HepG2 (cell line): ENCODE measurements at regions not wholly inside any gene's neighbourhood (a gene's known extent, or its start where the extent isn't known, plus 50 kb on each side); places are given as distances from the start of the nearest gene placed in this dataset.

Source experiments
- ATAC-seq: fragments of 200-7000 bp; cut with Tn5 transposase; 3 replicates; pipeline ENCODE4 v1.9.1; 2020; ENCODE audit warnings: mild to moderate bottlenecking, moderate library complexity
- BruUV-seq: library from RNA; stranded (reverse); fragments of 400-500 nt; replicated peaks from 2 replicates; lab custom pipeline; 2021; lab: Mats Ljungman, UMichigan
- CTCF ChIA-PET: fragments of 300-600 bp; formaldehyde crosslinking; extraction: SDS; loops from one replicate; lab custom pipeline; 2021; ENCODE audit warnings: low total read pairs, inconsistent platforms, low intra/inter-chr PET ratio; lab: Yijun Ruan, JAX
- POLR2A ChIA-PET: fragments of 350-600 bp; sonication (Branson Sonifier 250); formaldehyde crosslinking; loops from one replicate; lab custom pipeline; 2020; ENCODE audit warnings: antibody characterized with exemption, inconsistent platforms; lab: Yijun Ruan, JAX
- DNase-seq: peaks from one replicate; pipeline ENCODE4 v3.0.0-alpha.2; 2015; ENCODE audit warnings: low spot score
- FAIRE-seq: peaks from 3 replicates; lab custom pipeline; 2011; peaks lifted over from hg19 to GRCh38; lab: Jason Lieb, UNC
- H2AFZ ChIP-seq: one replicate; pipeline ENCODE4 v1.6.1; 2011; ENCODE audit warnings: low read length, inconsistent platforms
- H3K27ac ChIP-seq: fragments of 300-600 bp; 3 replicates; pipeline ENCODE4 v1.8.0; 2011; ENCODE audit warnings: mixed run types, mild to moderate bottlenecking, mixed read lengths, low read length, inconsistent platforms; ENCODE audit not compliant: insufficient read depth; ENCODE audit errors: extremely low read length
- H3K27me3 ChIP-seq, 2 experiments: fragments of 200-600 bp in 1 of 2; 2 replicates in 1 of 2; 3 replicates in 1 of 2; pipeline versions ENCODE4 v1.6.0 to v1.8.0; 2011; ENCODE audit warnings: low read length in 2 of 2, mild to moderate bottlenecking in 2 of 2, moderate library complexity in 2 of 2, inconsistent platforms in 1 of 2; ENCODE audit not compliant: insufficient read depth in 2 of 2, control insufficient read depth in 1 of 2
- H3K36me3 ChIP-seq, 2 experiments: fragments of 200-600 bp in 1 of 2; replicated peaks in 1 of 2; 2 replicates in 1 of 2; 3 replicates in 1 of 2; pipeline versions ENCODE4 v1.5.1 to v1.8.0; 2011; ENCODE audit warnings: low read length in 2 of 2, inconsistent platforms in 1 of 2; ENCODE audit not compliant: insufficient read depth in 2 of 2, control insufficient read depth in 1 of 2
- H3K4me1 ChIP-seq: 2 replicates; pipeline ENCODE4 v1.5.1; 2012; ENCODE audit warnings: low read length, inconsistent platforms; ENCODE audit not compliant: insufficient read depth
- H3K4me2 ChIP-seq: 2 replicates; pipeline ENCODE4 v1.6.0; 2011; ENCODE audit warnings: low read depth, low read length, inconsistent platforms
- H3K4me3 ChIP-seq, 3 experiments: fragments of 200-600 bp in 1 of 3; sonication (generic), shearing (Covaris generic) in 1 of 3; replicated peaks in 1 of 3; 2 replicates each; pipeline ENCODE4 v1.5.1; 2011 to 2016; ENCODE audit warnings: low read length in 3 of 3, inconsistent platforms in 2 of 3, low read depth in 2 of 3, mild to moderate bottlenecking in 2 of 3, control low read depth in 1 of 3, mixed read lengths in 1 of 3; ENCODE audit not compliant: insufficient read depth in 1 of 3
- H3K79me2 ChIP-seq: one replicate; pipeline ENCODE4 v1.6.1; 2011; ENCODE audit warnings: low read length, inconsistent platforms; ENCODE audit not compliant: insufficient read depth
- H3K9ac ChIP-seq: 2 replicates; pipeline ENCODE4 v1.6.0; 2011; ENCODE audit warnings: mild to moderate bottlenecking, low read depth, low read length, inconsistent platforms; ENCODE audit not compliant: insufficient read depth
- H3K9me3 ChIP-seq: 2 replicates; pipeline ENCODE4 v1.5.1; 2012; ENCODE audit warnings: mild to moderate bottlenecking, low read length
- H4K20me1 ChIP-seq: 2 replicates; pipeline ENCODE4 v1.6.0; 2011; ENCODE audit warnings: inconsistent platforms, mild to moderate bottlenecking, low read length, moderate library complexity; ENCODE audit not compliant: insufficient read depth
- ATM ChIP-seq: fragments of 450-650 bp; IDR thresholded peaks from 2 replicates; pipeline ENCODE4 v1.7.1; 2017; ENCODE audit warnings: mild to moderate bottlenecking, borderline replicate concordance
- FOXK2 ChIP-seq: fragments of 450-650 bp; IDR thresholded peaks from 2 replicates; pipeline ENCODE4 v1.6.1; 2016
- HOXD1 ChIP-seq: sonication (generic); formaldehyde crosslinking; IDR thresholded peaks from 2 replicates; pipeline ENCODE4 v1.5.0; 2020; ENCODE audit warnings: missing genetic modification reagents
- JARID2 ChIP-seq: sonication (generic); formaldehyde crosslinking; IDR thresholded peaks from 2 replicates; pipeline ENCODE4 v1.8.1; 2023; ENCODE audit warnings: missing genetic modification reagents, inconsistent platforms; ENCODE audit not compliant: insufficient replicate concordance
- MED13 ChIP-seq: sonication (generic); formaldehyde crosslinking; IDR thresholded peaks from 2 replicates; pipeline ENCODE4 v1.5.0; 2020; ENCODE audit warnings: missing genetic modification reagents
- MEIS2 ChIP-seq: sonication (generic); formaldehyde crosslinking; IDR thresholded peaks from 2 replicates; pipeline ENCODE4 v1.9.0; 2021; ENCODE audit warnings: mild to moderate bottlenecking, missing genetic modification reagents
- NFE2L1 ChIP-seq: sonication (generic); formaldehyde crosslinking; IDR thresholded peaks from 2 replicates; pipeline ENCODE4 v1.4.0; 2020; ENCODE audit warnings: missing genetic modification reagents, mild to moderate bottlenecking, borderline replicate concordance
- U2AF1 ChIP-seq: fragments of 200-400 bp; formaldehyde crosslinking; optimal IDR thresholded peaks from 2 replicates; pipeline ENCODE3; 2017; ENCODE audit warnings: mild to moderate bottlenecking, low read depth, low read length
- YEATS2 ChIP-seq: sonication (generic); formaldehyde crosslinking; IDR thresholded peaks from 2 replicates; pipeline ENCODE4 v1.4.0; 2020; ENCODE audit warnings: missing genetic modification reagents, borderline replicate concordance
- ZFP36 ChIP-seq: fragments of 150-350 bp; IDR thresholded peaks from 2 replicates; pipeline ENCODE4 v1.6.1; 2018; ENCODE audit warnings: borderline replicate concordance, low read length, low read depth; ENCODE audit not compliant: partially characterized antibody
- ZFYVE20 ChIP-seq: sonication (generic); formaldehyde crosslinking; IDR thresholded peaks from 2 replicates; pipeline ENCODE4 v1.8.0; 2023; ENCODE audit warnings: low read depth, mild to moderate bottlenecking, moderate library complexity, missing genetic modification reagents, borderline replicate concordance
- ZKSCAN1 ChIP-seq: fragments of 150-350 bp; IDR thresholded peaks from 2 replicates; pipeline ENCODE4 v1.6.1; 2014; ENCODE audit warnings: low read length
- ZNF12 ChIP-seq: sonication (generic); formaldehyde crosslinking; IDR thresholded peaks from 2 replicates; pipeline ENCODE4 v1.5.0; 2020; ENCODE audit warnings: missing genetic modification reagents
- ZNF331 ChIP-seq: sonication (generic); formaldehyde crosslinking; IDR thresholded peaks from 2 replicates; pipeline ENCODE4 v1.4.0; 2020; ENCODE audit warnings: missing genetic modification reagents
- ZNF614 ChIP-seq: IDR thresholded peaks from 2 replicates; pipeline ENCODE4 v1.6.1; 2018; ENCODE audit warnings: missing biosample characterization, missing genetic modification reagents, inconsistent platforms, borderline replicate concordance
- ZNF761 ChIP-seq: sonication (generic); formaldehyde crosslinking; conservative IDR thresholded peaks from 2 replicates; pipeline ENCODE4 v1.4.0; 2020; ENCODE audit warnings: mild to moderate bottlenecking, missing genetic modification reagents
- ZSCAN31 ChIP-seq: sonication (generic); formaldehyde crosslinking; IDR thresholded peaks from 2 replicates; pipeline ENCODE4 v1.5.0; 2020; ENCODE audit warnings: low read depth, mild to moderate bottlenecking, missing genetic modification reagents
- WGBS: methylation state at CpG from one replicate; pipeline ENCODE4 v1.1.6; 2017; ENCODE audit warnings: low lambda C conversion rate; 5-methylcytosine and 5-hydroxymethylcytosine counted together
- in situ Hi-C: cut with HindIII; loops from 2 replicates; pipeline ENCODE4 v1.10.0; 2017; ENCODE audit warnings: low pct_unique_long_range_greater_than_20kb; ENCODE audit not compliant: extremely low pct_ligation_motif_present
- intact Hi-C: fragments of 100-400 bp; cut with micrococcal nuclease; formaldehyde crosslinking; loops from one replicate; pipeline ENCODE4 v1.10.0; 2022; ENCODE audit not compliant: unreplicated experiment
- TF ChIP-seq, protein P1 (sequence below): sonication (generic); formaldehyde crosslinking; IDR thresholded peaks from 2 replicates; pipeline ENCODE4 v1.5.0; 2020; ENCODE audit warnings: missing genetic modification reagents
- TF ChIP-seq, protein P2 (sequence below): sonication (generic); formaldehyde crosslinking; IDR thresholded peaks from 2 replicates; pipeline ENCODE4 v1.4.0; 2020; ENCODE audit warnings: missing genetic modification reagents, borderline replicate concordance
- TF ChIP-seq, protein P3 (sequence below): sonication (generic); formaldehyde crosslinking; IDR thresholded peaks from 2 replicates; pipeline ENCODE4 v1.5.0; 2020; ENCODE audit warnings: mild to moderate bottlenecking, low read depth, missing genetic modification reagents, borderline replicate concordance

DNA sequence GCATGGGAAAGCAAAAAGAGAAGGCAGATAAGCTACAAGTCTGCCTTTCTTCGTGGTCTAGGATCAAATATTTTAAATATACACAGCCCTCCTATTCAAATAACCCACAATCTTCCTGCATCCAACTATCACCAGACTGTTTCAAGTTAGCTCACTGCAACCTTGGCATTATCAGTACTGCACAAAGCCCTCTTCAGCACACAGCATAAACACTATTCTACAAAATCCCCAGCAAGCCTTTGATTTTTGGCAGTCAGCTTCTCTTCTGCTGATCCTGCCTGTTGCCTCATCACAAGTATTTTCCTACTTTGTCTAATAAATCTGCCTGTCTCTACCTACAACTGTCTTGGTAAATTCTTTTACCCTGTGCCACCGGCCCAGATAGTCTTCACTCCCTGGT lies 142.9 kb downstream of the COX7C start:
- no peaks in the 10 kb centered on the region for H3K79me2 ChIP-seq
- no peak overlapping the region for H3K4me2 ChIP-seq
- H3K36me3 ChIP-seq = no peaks in the 10 kb centered on the region
- no peak for TF ChIP-seq ZNF614 (CRISPR knock-in tag)
- no peak for TF ChIP-seq NFE2L1 (CRISPR knock-in tag)
- no peak for TF ChIP-seq MEIS2
- no peak for TF ChIP-seq ATM
- no peak for TF ChIP-seq HOXD1 (CRISPR knock-in tag)
- TF ChIP-seq MED13 (CRISPR knock-in tag) = no peak
- no peak for TF ChIP-seq ZNF761 (CRISPR knock-in tag)
- no peak for TF ChIP-seq ZNF12 (CRISPR knock-in tag)
- TF ChIP-seq, protein P1, sequence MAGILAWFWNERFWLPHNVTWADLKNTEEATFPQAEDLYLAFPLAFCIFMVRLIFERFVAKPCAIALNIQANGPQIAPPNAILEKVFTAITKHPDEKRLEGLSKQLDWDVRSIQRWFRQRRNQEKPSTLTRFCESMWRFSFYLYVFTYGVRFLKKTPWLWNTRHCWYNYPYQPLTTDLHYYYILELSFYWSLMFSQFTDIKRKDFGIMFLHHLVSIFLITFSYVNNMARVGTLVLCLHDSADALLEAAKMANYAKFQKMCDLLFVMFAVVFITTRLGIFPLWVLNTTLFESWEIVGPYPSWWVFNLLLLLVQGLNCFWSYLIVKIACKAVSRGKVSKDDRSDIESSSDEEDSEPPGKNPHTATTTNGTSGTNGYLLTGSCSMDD = no peak
- H3K4me3 ChIP-seq = no peak overlapping the region
- 0% methylated on average over 2 of the region's 2 CpGs for WGBS
- in situ Hi-C loops (no loop called here), intact Hi-C loops (no loop called here)
- FAIRE-seq (no peak), DNase-seq (no peak), ATAC-seq (no peak)
- H3K9me3 ChIP-seq = no peaks in the 10 kb centered on the region
- no peaks in the 10 kb centered on the region for H4K20me1 ChIP-seq
- no peak overlapping the region for H2AFZ ChIP-seq
- H3K4me1 ChIP-seq = no peaks in the 10 kb centered on the region
- H3K27ac ChIP-seq = no peak overlapping the region
- ChIA-PET POLR2A (no interaction called here), CTCF (no interaction called here)
- H3K27me3 ChIP-seq = no peaks in the 10 kb centered on the region
- no peak overlapping the region for H3K9ac ChIP-seq
- BruUV-seq = no TSS peak

DNA sequence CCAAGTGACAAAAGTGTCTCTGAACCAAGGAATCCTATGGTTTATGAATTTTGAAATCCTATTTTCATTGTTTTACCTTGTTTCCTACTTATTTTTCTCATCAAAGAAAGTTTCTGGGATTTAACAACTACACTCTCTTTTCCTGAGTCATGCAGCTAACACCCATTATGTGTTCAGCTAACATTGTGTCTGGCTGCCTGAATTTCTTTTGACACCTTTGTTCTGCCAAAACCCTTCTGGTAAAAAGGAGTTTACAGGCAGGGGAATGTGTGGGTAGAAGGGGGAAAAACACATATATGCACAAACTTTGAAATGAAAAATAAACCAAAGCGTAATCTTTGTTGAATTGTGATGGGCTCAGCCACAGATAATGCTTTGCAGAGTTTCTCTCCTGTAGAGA lies 146.2 kb downstream of the COX7C start:
- POLR2A ChIA-PET = no interaction called here
- Histone ChIP-seq H3K27ac (no peak overlapping the region), H3K4me3 (no peak overlapping the region), H3K79me2 (no peaks in the 10 kb centered on the region), H3K36me3 (no peaks in the 10 kb centered on the region), H2AFZ (no peak overlapping the region), H3K4me1 (no peaks in the 10 kb centered on the region), H3K9me3 (peaks cover 25% of the 10 kb centered on the region), H3K27me3 (no peaks in the 10 kb centered on the region), H3K4me2 (no peak overlapping the region), H3K9ac (no peak overlapping the region), H4K20me1 (no peaks in the 10 kb centered on the region)
- intact Hi-C loops = no loop called here
- CTCF ChIA-PET = no interaction called here
- BruUV-seq = no TSS peak
- no peak for FAIRE-seq
- in situ Hi-C loops = no loop called here
- 11% methylated on average over 1 of the region's 1 CpG for WGBS
- no peak for ATAC-seq
- DNase-seq = no peak
- TF ChIP-seq, protein P2, sequence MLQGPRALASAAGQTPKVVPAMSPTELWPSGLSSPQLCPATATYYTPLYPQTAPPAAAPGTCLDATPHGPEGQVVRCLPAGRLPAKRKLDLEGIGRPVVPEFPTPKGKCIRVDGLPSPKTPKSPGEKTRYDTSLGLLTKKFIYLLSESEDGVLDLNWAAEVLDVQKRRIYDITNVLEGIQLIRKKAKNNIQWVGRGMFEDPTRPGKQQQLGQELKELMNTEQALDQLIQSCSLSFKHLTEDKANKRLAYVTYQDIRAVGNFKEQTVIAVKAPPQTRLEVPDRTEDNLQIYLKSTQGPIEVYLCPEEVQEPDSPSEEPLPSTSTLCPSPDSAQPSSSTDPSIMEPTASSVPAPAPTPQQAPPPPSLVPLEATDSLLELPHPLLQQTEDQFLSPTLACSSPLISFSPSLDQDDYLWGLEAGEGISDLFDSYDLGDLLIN (CRISPR knock-in tag) = no peak
- no peak for TF ChIP-seq ZFYVE20 (CRISPR knock-in tag)
- no peak for TF ChIP-seq ZFP36
- TF ChIP-seq YEATS2 (CRISPR knock-in tag) = no peak
- TF ChIP-seq ZNF331 (CRISPR knock-in tag) = no peak
- TF ChIP-seq FOXK2 = no peak
- TF ChIP-seq, protein P3, sequence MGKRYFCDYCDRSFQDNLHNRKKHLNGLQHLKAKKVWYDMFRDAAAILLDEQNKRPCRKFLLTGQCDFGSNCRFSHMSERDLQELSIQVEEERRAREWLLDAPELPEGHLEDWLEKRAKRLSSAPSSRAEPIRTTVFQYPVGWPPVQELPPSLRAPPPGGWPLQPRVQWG = no peak
- TF ChIP-seq JARID2 (CRISPR knock-in tag) = no peak
- no peak for TF ChIP-seq ZKSCAN1
- TF ChIP-seq ZSCAN31 (CRISPR knock-in tag) = no peak
- no peak for TF ChIP-seq U2AF1
